HL-60 (cell line): ENCODE measurements at regions not wholly inside any gene's neighbourhood (a gene's known extent, or its start where the extent isn't known, plus 50 kb on each side); places are given as distances from the start of the nearest gene placed in this dataset.
A peak's percentile ranks its signal among the peaks of the same experiment; 100 is the strongest.
"Not testable (repeated sequence)": the region's sequence is repeated elsewhere in the genome, so short reads cannot be mapped to it uniquely, and the experiment has no call there.

Experiments used
- DNase-seq, 2 experiments: peaks; one replicate each; pipeline ENCODE4 v3.0.0-alpha.2; 2010 to 2020; ENCODE audit warnings: low read depth in 1 of 2, low spot score in 1 of 2
- H3K27ac ChIP-seq: fragments of 250-450 bp; sonication (Bioruptor Pico); replicated peaks from 2 replicates; pipeline ENCODE4 v1.5.1; 2020; ENCODE audit warnings: mild to moderate bottlenecking, moderate library complexity
- H3K27me3 ChIP-seq: fragments of 250-450 bp; sonication (Bioruptor Pico); 2 replicates; pipeline ENCODE4 v1.5.1; 2021; ENCODE audit warnings: mild to moderate bottlenecking, moderate library complexity; ENCODE audit not compliant: insufficient read depth, poor library complexity, severe bottlenecking
- H3K4me3 ChIP-seq: replicated peaks from 2 replicates; pipeline ENCODE4 v1.5.1; 2011; ENCODE audit warnings: mild to moderate bottlenecking, control low read depth, low read length; ENCODE audit not compliant: insufficient read depth
- CTCF ChIP-seq: IDR thresholded peaks from one replicate; pipeline ENCODE4 v1.5.1; 2011; ENCODE audit warnings: low read length, control low read depth, inconsistent platforms; ENCODE audit not compliant: insufficient read depth
- GABPA ChIP-seq: IDR thresholded peaks from 2 replicates; pipeline ENCODE4 v1.6.1; 2012; ENCODE audit warnings: low read depth
- POLR2AphosphoS5 ChIP-seq: IDR thresholded peaks from 2 replicates; pipeline ENCODE4 v1.6.1; 2012; ENCODE audit warnings: low read depth
- REST ChIP-seq: IDR thresholded peaks from 2 replicates; pipeline ENCODE4 v1.6.1; 2012; ENCODE audit warnings: low read depth; ENCODE audit not compliant: insufficient replicate concordance
- SPI1 ChIP-seq: IDR thresholded peaks from 2 replicates; pipeline ENCODE4 v1.6.1; 2012; ENCODE audit warnings: low read depth, mild to moderate bottlenecking, borderline replicate concordance

- TF ChIP-seq SPI1, result no peak
- TF ChIP-seq CTCF, result no peak
- no peak for TF ChIP-seq REST
- TF ChIP-seq GABPA, result no peak
- TF ChIP-seq POLR2AphosphoS5, result no peak
- no peak for DNase-seq
- H3K27me3 ChIP-seq, result no peaks in the 10 kb centered on the region
- no peak overlapping the region for H3K4me3 ChIP-seq
- H3K27ac ChIP-seq, result no peak overlapping the region
Observed at GRCh38 chr1:245058882-245059281, 95.9 kb upstream of the KIF26B start.

DNA sequence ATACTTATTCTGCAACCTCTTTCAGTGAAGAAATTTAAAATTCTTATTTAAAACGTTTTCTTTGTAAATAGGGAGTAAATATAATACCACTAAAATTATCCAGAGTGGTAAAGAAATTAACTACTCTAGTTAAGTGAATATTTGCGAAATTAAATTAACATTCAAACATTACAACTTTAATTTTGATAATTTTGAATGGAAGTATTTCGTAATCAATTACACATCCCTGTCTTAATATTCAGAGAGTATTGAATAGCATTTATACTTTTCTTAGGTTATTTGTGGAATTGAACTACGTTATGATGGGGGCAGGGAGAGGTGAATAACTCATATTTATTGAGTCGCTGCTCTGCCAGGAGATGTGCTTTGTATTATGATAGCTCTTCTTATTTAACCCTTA, 96.3 kb upstream of the KIF26B start:
- H3K27ac ChIP-seq, result no peak overlapping the region
- no peak for DNase-seq
- no peak for TF ChIP-seq POLR2AphosphoS5
- TF ChIP-seq GABPA, result no peak
- TF ChIP-seq REST, result no peak
- TF ChIP-seq CTCF, result no peak
- TF ChIP-seq SPI1, result no peak
- H3K4me3 ChIP-seq, result no peak overlapping the region
- H3K27me3 ChIP-seq, result no peaks in the 10 kb centered on the region

DNA sequence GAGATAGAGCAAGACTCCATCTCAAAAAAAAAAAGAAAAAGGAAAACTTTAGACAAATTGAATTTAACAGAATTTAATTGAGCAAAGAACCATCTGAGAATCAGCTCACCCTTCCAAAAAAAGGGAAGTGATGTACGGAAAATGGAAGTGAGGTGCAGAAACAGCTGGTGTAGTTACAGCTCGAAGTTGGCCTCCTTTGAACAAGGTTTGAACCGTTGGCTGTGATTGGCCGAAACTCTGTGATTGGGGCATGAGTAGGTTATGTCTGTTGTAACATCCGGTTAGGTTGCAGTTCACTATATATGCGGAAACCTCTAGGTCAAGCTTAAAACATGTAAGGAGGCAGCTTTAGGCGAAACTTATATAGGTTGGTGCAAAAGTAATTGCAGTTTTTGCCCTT, 97.9 kb upstream of the KIF26B start:
- Histone ChIP-seq H3K4me3 (no peak overlapping the region), H3K27me3 (no peaks in the 10 kb centered on the region), H3K27ac (peak overlapping the region; percentile 57)
- DNase-seq, result peak; percentile 95 to 98
- peak; percentile 61; the same call in 1 of the 2 replicates for TF ChIP-seq POLR2AphosphoS5
- TF ChIP-seq REST, result no peak
- TF ChIP-seq SPI1, result peak; percentile 99
- peak; percentile 69 for TF ChIP-seq GABPA
- no peak for TF ChIP-seq CTCF

GRCh38 chr1:245056296-245056695, 98.5 kb upstream of the KIF26B start:
- not testable (repeated sequence) for DNase-seq, H3K27me3 ChIP-seq, H3K4me3 ChIP-seq
- H3K27ac ChIP-seq, result peak overlapping the region; percentile 57
